ENCODE measurements at regions not wholly inside any gene's neighbourhood (a gene's known extent, or its start where the extent isn't known, plus 50 kb on each side); places are given as distances from the start of the nearest gene placed in this dataset.

DNA sequence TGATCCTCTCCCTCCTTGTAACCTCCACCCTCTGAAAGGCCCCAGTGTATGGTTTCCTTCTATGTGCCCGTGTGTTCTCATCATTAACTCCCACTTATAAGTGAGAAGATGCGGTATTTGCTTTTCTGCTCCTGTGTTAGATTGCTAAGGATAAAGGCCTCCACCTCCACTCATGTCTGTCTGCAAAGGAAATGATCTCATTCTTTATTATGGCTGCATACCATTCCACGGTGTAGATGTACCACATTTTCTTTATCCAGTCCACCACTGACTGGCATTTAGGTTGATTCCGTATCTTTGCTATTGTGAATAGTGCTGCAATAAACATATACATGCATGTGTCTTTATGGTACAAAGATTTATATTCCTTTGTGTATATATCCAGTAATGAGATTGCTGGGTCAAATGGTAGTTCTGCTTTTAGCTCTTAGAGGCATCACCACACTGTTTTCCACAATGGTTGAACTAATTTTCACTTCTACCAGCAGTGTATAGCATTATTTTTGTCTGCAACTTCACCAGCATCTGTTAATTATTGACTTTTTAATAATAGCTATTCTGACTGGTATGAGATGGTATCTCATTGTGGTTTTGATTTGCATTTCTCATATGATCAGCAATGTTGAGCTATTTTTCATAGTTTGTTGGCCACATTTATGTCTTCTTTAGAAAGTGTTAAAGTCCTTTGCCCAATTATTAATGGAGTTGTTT lies 1030.9 kb downstream of the FSTL5 start:
- DNase-seq (ENCODE audit: low spot score) = no peak

DNA sequence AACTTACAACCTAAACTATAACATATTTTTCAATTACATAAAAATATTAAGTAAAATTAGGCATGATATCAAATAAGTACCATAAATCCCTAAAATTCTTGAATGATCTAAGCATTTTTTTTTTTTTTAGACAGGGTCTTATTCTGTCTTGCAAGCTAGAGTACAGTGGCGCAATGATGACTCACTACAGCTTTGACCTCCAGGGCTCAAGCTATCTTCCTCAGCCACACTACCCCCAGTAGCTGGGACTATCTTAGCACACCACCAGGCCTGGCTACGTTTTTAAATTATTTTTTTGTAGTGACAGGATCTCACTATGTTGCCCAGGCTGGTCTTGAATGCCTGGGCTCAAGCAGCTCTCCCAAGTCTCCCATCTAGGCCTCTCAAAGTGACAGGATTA lies 1042.3 kb downstream of the FSTL5 start:
- no peak for DNase-seq (ENCODE audit: low spot score)

DNA sequence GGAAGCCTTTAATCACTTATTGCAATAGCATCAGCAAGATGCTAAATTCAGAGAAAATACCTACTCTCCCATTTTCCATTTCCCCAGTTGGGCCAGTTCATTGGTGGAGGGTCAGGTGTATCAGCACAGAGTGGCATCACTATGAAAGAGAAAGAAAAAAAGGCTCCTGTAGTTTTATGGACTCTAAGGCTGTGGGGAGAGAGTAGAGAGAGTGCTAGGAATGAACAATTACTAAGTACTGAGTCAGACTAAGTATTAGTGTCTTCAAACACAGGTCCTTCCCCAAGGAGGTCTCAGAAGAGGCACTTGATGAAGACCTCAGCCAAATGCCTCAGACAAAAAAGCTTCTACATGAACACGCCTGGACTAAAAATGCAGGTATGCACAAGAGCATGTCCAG lies 1061.9 kb downstream of the FSTL5 start:
- no peak for DNase-seq (ENCODE audit: low spot score)

DNA sequence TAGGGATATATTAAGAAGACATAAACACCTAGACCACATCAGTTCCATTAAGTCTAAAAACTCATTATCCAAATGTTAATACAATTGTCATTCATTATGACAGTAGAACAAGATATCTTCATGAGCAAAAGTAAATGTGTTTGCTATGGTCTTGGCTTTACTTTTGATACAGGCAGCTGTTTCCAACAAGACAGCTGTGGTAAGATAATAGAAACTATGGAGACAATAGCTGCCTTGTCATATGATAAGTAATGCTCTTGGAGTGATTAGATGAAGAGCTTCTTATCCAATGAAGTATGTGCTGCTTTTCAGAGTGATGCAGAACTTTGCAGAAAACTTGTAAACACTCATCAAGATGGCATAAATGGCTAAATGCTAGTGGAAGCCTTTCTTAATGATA lies 1066.0 kb downstream of the FSTL5 start:
- DNase-seq (ENCODE audit: low spot score) = no peak

DNA sequence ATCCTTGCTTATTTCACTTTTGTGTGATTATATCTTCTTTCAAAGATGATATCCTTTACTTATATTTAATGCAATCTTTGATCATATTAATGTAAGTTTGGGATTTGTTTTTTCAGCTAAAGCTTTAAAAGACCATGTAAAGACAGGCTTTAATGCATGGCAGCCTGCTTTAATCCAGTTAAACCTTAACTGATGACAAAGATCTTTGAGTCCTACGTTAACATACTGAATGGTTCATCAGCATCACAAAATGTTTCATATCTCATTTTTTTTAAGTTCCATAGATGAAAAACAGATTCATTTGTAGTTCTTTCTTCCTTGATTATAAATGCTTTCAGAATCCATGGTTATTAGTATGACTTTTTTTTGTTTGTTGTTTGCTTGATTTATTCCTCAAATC lies 1102.8 kb downstream of the FSTL5 start:
- DNase-seq (ENCODE audit: low spot score) = no peak
